Kidney epithelial cell (primary cell): ENCODE measurements at regions not wholly inside any gene's neighbourhood (a gene's known extent, or its start where the extent isn't known, plus 50 kb on each side); places are given as distances from the start of the nearest gene placed in this dataset.

Source experiments
- DNase-seq: peaks from one replicate; pipeline ENCODE4 v3.0.0-alpha.2; 2010; ENCODE audit warnings: low read depth
- H3K27me3 ChIP-seq: 2 replicates; pipeline ENCODE4 v1.6.0; 2011; ENCODE audit warnings: low read length; ENCODE audit not compliant: control insufficient read depth, insufficient read depth
- H3K36me3 ChIP-seq: 2 replicates; pipeline ENCODE4 v1.5.1; 2011; ENCODE audit warnings: low read length; ENCODE audit not compliant: control insufficient read depth, insufficient read depth
- H3K4me3 ChIP-seq: 2 replicates; pipeline ENCODE4 v1.5.1; 2011; ENCODE audit warnings: low read depth, mild to moderate bottlenecking, control low read depth, low read length
- TF ChIP-seq, protein P1 (sequence below): IDR thresholded peaks from 2 replicates; pipeline ENCODE4 v1.5.1; 2011; ENCODE audit warnings: mild to moderate bottlenecking, moderate library complexity, low read length, control low read depth, inconsistent platforms; ENCODE audit not compliant: insufficient read depth, poor library complexity, severe bottlenecking

DNA sequence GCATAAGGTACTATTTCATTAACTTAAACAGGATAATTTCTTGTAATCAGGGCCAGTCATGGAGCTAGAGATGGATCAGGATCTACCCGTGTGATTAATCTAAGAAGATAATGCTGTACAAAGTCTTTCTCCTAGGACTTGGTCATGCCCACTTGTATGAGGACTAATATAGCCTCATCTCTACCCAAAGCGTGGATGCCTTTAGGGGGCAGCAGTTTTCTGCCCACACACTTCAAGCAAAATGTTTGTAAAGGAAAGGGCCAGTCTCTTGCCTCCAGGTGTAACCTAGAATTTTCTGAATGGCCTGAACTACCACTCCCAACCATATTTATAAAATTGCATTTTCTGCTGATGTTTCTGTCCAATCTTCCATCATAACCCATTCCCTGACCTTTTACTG is 764.0 kb upstream of the IGFBP3 start:
- Histone ChIP-seq H3K36me3 (no peaks in the 10 kb centered on the region), H3K27me3 (no peaks in the 10 kb centered on the region), H3K4me3 (no peak overlapping the region)
- no peak for DNase-seq
- TF ChIP-seq, protein P1, sequence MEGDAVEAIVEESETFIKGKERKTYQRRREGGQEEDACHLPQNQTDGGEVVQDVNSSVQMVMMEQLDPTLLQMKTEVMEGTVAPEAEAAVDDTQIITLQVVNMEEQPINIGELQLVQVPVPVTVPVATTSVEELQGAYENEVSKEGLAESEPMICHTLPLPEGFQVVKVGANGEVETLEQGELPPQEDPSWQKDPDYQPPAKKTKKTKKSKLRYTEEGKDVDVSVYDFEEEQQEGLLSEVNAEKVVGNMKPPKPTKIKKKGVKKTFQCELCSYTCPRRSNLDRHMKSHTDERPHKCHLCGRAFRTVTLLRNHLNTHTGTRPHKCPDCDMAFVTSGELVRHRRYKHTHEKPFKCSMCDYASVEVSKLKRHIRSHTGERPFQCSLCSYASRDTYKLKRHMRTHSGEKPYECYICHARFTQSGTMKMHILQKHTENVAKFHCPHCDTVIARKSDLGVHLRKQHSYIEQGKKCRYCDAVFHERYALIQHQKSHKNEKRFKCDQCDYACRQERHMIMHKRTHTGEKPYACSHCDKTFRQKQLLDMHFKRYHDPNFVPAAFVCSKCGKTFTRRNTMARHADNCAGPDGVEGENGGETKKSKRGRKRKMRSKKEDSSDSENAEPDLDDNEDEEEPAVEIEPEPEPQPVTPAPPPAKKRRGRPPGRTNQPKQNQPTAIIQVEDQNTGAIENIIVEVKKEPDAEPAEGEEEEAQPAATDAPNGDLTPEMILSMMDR: no peak

DNA sequence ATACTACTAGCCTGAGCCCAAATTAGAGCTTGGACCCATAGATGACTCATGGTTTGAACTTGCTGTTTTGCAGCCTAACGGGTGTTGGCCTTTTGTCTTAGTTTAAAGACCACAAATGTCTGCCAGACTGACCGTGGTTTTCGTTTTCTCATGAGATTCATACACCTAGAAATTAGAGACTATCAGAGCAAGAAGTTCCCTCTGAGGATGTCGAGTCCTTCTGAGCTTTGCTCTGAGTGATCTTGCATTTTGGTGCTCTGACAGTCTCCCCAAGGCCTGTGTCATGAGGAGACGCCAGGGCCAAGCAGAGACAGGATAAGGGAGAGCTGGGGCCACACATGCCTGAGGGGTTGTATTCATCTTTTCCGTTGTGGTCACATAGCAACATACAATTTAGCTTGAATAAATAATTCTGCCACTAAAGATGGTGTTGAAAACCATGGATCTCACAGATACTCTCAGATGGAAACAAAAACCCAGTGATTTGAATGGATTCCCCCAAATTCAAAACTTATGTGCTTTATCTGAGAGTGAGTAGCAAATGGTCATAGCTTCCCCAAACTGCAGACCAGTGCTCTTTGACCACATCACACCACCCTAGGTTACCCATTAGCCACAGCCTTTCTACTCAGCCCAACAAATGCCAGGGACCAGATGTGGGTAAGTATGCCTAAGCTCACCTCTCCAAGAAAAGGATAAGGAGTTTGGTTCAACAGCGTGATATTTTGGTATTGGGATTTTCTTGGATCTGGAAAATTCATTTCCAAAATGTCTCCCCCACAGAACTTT is 762.0 kb upstream of the IGFBP3 start:
- no peak for DNase-seq
- Histone ChIP-seq H3K36me3 (no peaks in the 10 kb centered on the region), H3K4me3 (no peak overlapping the region), H3K27me3 (no peaks in the 10 kb centered on the region)
- TF ChIP-seq, protein P1: no peak

- Histone ChIP-seq H3K36me3 (no peaks in the 10 kb centered on the region), H3K27me3 (no peaks in the 10 kb centered on the region), H3K4me3 (no peak overlapping the region)
- TF ChIP-seq, protein P1: no peak
- DNase-seq: no peak
Measured at GRCh38 chr7:46681865-46682503, 760.9 kb upstream of the IGFBP3 start.

GRCh38 chr7:46680147-46680546 is 759.1 kb upstream of the IGFBP3 start:
- no peak for DNase-seq
- no peaks in the 10 kb centered on the region for H3K27me3 ChIP-seq
- no peaks in the 10 kb centered on the region for H3K36me3 ChIP-seq
- no peak overlapping the region for H3K4me3 ChIP-seq
- TF ChIP-seq, protein P1: no peak

- TF ChIP-seq, protein P1: no peak
- H3K36me3 ChIP-seq: no peaks in the 10 kb centered on the region
- H3K27me3 ChIP-seq: no peaks in the 10 kb centered on the region
- DNase-seq: peak; percentile 23
- H3K4me3 ChIP-seq: no peak overlapping the region
Measured at GRCh38 chr7:46679671-46680070, 758.6 kb upstream of the IGFBP3 start.
